ENCODE measurements at regions not wholly inside any gene's neighbourhood (a gene's known extent, or its start where the extent isn't known, plus 50 kb on each side); places are given as distances from the start of the nearest gene placed in this dataset.
"Not testable (repeated sequence)": the region's sequence is repeated elsewhere in the genome, so short reads cannot be mapped to it uniquely, and the experiment has no call there.

GRCh38 chr11:101254037-101254436, 124.4 kb upstream of the PGR start:
- no TSS peak for BruUV-seq (replicated peaks)

GRCh38 chr11:101245635-101246034, 116.0 kb upstream of the PGR start:
- H3K9me3 ChIP-seq (replicated peaks; ENCODE audit: control insufficient read depth, insufficient read depth, low read length); CTCF ChIA-PET; H3K27me3 ChIP-seq (ENCODE audit: control insufficient read depth in 2 of 2, insufficient read depth in 2 of 2, low read length in 2 of 2); dilution Hi-C loops (cut with MboI; ENCODE audit: extremely low pct_ligation_motif_present, low sequenced_read_pairs); POLR2A ChIA-PET; H3K9me1 ChIP-seq (replicated peaks; ENCODE audit: control insufficient read depth, extremely low read depth, insufficient read depth, low read length); H3K36me3 ChIP-seq (ENCODE audit: control insufficient read depth in 2 of 2, extremely low read depth in 1 of 2, insufficient read depth in 2 of 2, low read length in 2 of 2); H3K4me1 ChIP-seq (ENCODE audit: control insufficient read depth, extremely low read depth, insufficient read depth, low read length); H2AFZ ChIP-seq (ENCODE audit: low read depth, low read length); H3K27ac ChIP-seq (ENCODE audit: insufficient read depth, low read depth, low read length); H3K4me3 ChIP-seq (replicated peaks in 1 of 3; ENCODE audit: insufficient read depth in 1 of 3, low read depth in 1 of 3, low read length in 3 of 3); H4K20me1 ChIP-seq (replicated peaks; ENCODE audit: control insufficient read depth, extremely low read depth, insufficient read depth, low read length); BruUV-seq (replicated peaks); intact Hi-C loops (cut with micrococcal nuclease); H3K4me2 ChIP-seq (ENCODE audit: insufficient read depth, low read length); FAIRE-seq; H3K9ac ChIP-seq (replicated peaks; ENCODE audit: extremely low read depth, insufficient read depth, low read length); H3K79me2 ChIP-seq (ENCODE audit: control insufficient read depth, insufficient read depth, low read length); DNase-seq (ENCODE audit: low read depth, low spot score): not testable (repeated sequence)

More at GRCh38 chr11:101254037-101254436, 124.4 kb upstream of the PGR start:
- DNase-seq (ENCODE audit: low read depth, low spot score) (no peak), FAIRE-seq (no peak)
- H3K9ac ChIP-seq (replicated peaks; ENCODE audit: extremely low read depth, insufficient read depth, low read length), result no peak overlapping the region
- H3K4me2 ChIP-seq (ENCODE audit: insufficient read depth, low read length), result no peak overlapping the region
- H3K9me3 ChIP-seq (replicated peaks; ENCODE audit: control insufficient read depth, insufficient read depth, low read length), result no peaks in the 10 kb centered on the region
- no peak for TF ChIP-seq POLR2AphosphoS5 (IDR thresholded peaks at IDR 0.05; ENCODE audit: insufficient read depth, low read depth, low read length)
- no peak for TF ChIP-seq MYC (IDR thresholded peaks at IDR 0.05; ENCODE audit: low read depth, low read length)
- no peak for TF ChIP-seq CTCF (IDR thresholded peaks at IDR 0.05; ENCODE audit: extremely low read depth in 1 of 2, insufficient read depth in 1 of 2, low read depth in 1 of 2, low read length in 2 of 2)
- no peak for TF ChIP-seq EZH2 (IDR thresholded peaks at IDR 0.05; ENCODE audit: borderline replicate concordance, low read depth, low read length, severe bottlenecking)
- TF ChIP-seq MAX (IDR thresholded peaks at IDR 0.05; ENCODE audit: insufficient read depth, insufficient read length), result no peak
- TF ChIP-seq JUN (IDR thresholded peaks at IDR 0.05; ENCODE audit: borderline replicate concordance, insufficient read depth, insufficient read length, low read depth), result no peak
- no peak for TF ChIP-seq POLR2A (IDR thresholded peaks at IDR 0.05; ENCODE audit: low read depth, low read length)
- TF ChIP-seq GATA2 (IDR thresholded peaks at IDR 0.05; ENCODE audit: insufficient read depth, insufficient read length, low read depth, low read length), result no peak
- TF ChIP-seq FOS (IDR thresholded peaks at IDR 0.05; ENCODE audit: borderline replicate concordance, insufficient read depth, low read length), result no peak
- H3K9me1 ChIP-seq (replicated peaks; ENCODE audit: control insufficient read depth, extremely low read depth, insufficient read depth, low read length), result no peaks in the 10 kb centered on the region
- H3K36me3 ChIP-seq (ENCODE audit: control insufficient read depth in 2 of 2, extremely low read depth in 1 of 2, insufficient read depth in 2 of 2, low read length in 2 of 2), result no peaks in the 10 kb centered on the region
- ChIA-PET POLR2A (no interaction called here), CTCF (no interaction called here)
- no peaks in the 10 kb centered on the region for H4K20me1 ChIP-seq (replicated peaks; ENCODE audit: control insufficient read depth, extremely low read depth, insufficient read depth, low read length)
- intact Hi-C loops (cut with micrococcal nuclease) (no loop called here), dilution Hi-C loops (cut with MboI; ENCODE audit: extremely low pct_ligation_motif_present, low sequenced_read_pairs) (no loop called here)
- H3K79me2 ChIP-seq (ENCODE audit: control insufficient read depth, insufficient read depth, low read length), result no peaks in the 10 kb centered on the region
- no peak overlapping the region for H3K27ac ChIP-seq (ENCODE audit: insufficient read depth, low read depth, low read length)
- no peaks in the 10 kb centered on the region for H3K4me1 ChIP-seq (ENCODE audit: control insufficient read depth, extremely low read depth, insufficient read depth, low read length)
- no peaks in the 10 kb centered on the region for H3K27me3 ChIP-seq (ENCODE audit: control insufficient read depth in 2 of 2, insufficient read depth in 2 of 2, low read length in 2 of 2)
- H3K4me3 ChIP-seq (replicated peaks in 1 of 3; ENCODE audit: insufficient read depth in 1 of 3, low read depth in 1 of 3, low read length in 3 of 3), result no peak overlapping the region
- no peak overlapping the region for H2AFZ ChIP-seq (ENCODE audit: low read depth, low read length)

GRCh38 chr11:101245081-101245480, 115.5 kb upstream of the PGR start:
- H3K9me1 ChIP-seq (replicated peaks; ENCODE audit: control insufficient read depth, extremely low read depth, insufficient read depth, low read length); CTCF ChIA-PET; H3K4me3 ChIP-seq (replicated peaks in 1 of 3; ENCODE audit: insufficient read depth in 1 of 3, low read depth in 1 of 3, low read length in 3 of 3); H4K20me1 ChIP-seq (replicated peaks; ENCODE audit: control insufficient read depth, extremely low read depth, insufficient read depth, low read length); H3K9ac ChIP-seq (replicated peaks; ENCODE audit: extremely low read depth, insufficient read depth, low read length); FAIRE-seq; POLR2A ChIA-PET; H3K27ac ChIP-seq (ENCODE audit: insufficient read depth, low read depth, low read length); H3K4me2 ChIP-seq (ENCODE audit: insufficient read depth, low read length); H3K27me3 ChIP-seq (ENCODE audit: control insufficient read depth in 2 of 2, insufficient read depth in 2 of 2, low read length in 2 of 2); dilution Hi-C loops (cut with MboI; ENCODE audit: extremely low pct_ligation_motif_present, low sequenced_read_pairs); H3K36me3 ChIP-seq (ENCODE audit: control insufficient read depth in 2 of 2, extremely low read depth in 1 of 2, insufficient read depth in 2 of 2, low read length in 2 of 2); H2AFZ ChIP-seq (ENCODE audit: low read depth, low read length); H3K9me3 ChIP-seq (replicated peaks; ENCODE audit: control insufficient read depth, insufficient read depth, low read length); intact Hi-C loops (cut with micrococcal nuclease); H3K79me2 ChIP-seq (ENCODE audit: control insufficient read depth, insufficient read depth, low read length); BruUV-seq (replicated peaks); DNase-seq (ENCODE audit: low read depth, low spot score); H3K4me1 ChIP-seq (ENCODE audit: control insufficient read depth, extremely low read depth, insufficient read depth, low read length): not testable (repeated sequence)
